Keratinocyte (primary cell): ENCODE measurements at regions not wholly inside any gene's neighbourhood (a gene's known extent, or its start where the extent isn't known, plus 50 kb on each side); places are given as distances from the start of the nearest gene placed in this dataset.
"Not testable (repeated sequence)": the region's sequence is repeated elsewhere in the genome, so short reads cannot be mapped to it uniquely, and the experiment has no call there.

Experiments used
- DNase-seq: peaks from one replicate; pipeline ENCODE4 v3.0.0-alpha.2; 2011; ENCODE audit warnings: low read depth, missing footprints, low spot score
- FAIRE-seq: peaks from 2 replicates; lab custom pipeline; 2011; peaks lifted over from hg19 to GRCh38; lab: Jason Lieb, UNC
- H2AFZ ChIP-seq: 2 replicates; pipeline ENCODE4 v1.6.0; 2012; ENCODE audit warnings: low read length, control low read depth, inconsistent platforms; ENCODE audit not compliant: control insufficient read depth
- H3K27ac ChIP-seq: 2 replicates; pipeline ENCODE4 v1.5.1; 2011; ENCODE audit warnings: low read length; ENCODE audit not compliant: control insufficient read depth, insufficient read depth
- H3K27me3 ChIP-seq: 3 replicates; pipeline ENCODE4 v1.6.0; 2011; ENCODE audit warnings: low read length; ENCODE audit not compliant: control insufficient read depth, insufficient read depth; ENCODE audit errors: extremely low read depth
- H3K36me3 ChIP-seq, 2 experiments: 2 replicates in 1 of 2; 3 replicates in 1 of 2; pipeline ENCODE4 v1.5.1; 2011; ENCODE audit warnings: low read length in 2 of 2, mild to moderate bottlenecking in 1 of 2; ENCODE audit not compliant: control insufficient read depth in 2 of 2, insufficient read depth in 2 of 2; ENCODE audit errors: extremely low read depth in 1 of 2
- H3K4me1 ChIP-seq: 3 replicates; pipeline ENCODE4 v1.5.1; 2011; ENCODE audit warnings: low read length; ENCODE audit not compliant: control insufficient read depth, insufficient read depth; ENCODE audit errors: extremely low read depth
- H3K4me2 ChIP-seq: 3 replicates; pipeline ENCODE4 v1.6.0; 2011; ENCODE audit warnings: low read depth, low read length; ENCODE audit not compliant: control insufficient read depth, insufficient read depth; ENCODE audit errors: extremely low read depth
- H3K4me3 ChIP-seq, 3 experiments: fragments of 200-600 bp in 1 of 3; sonication (generic) in 1 of 3; 2 replicates in 2 of 3; 3 replicates in 1 of 3; pipeline ENCODE4 v1.5.1; 2011 to 2016; ENCODE audit warnings: low read length in 3 of 3, mild to moderate bottlenecking in 3 of 3, control low read depth in 2 of 3, inconsistent platforms in 1 of 3, low read depth in 1 of 3, mixed read lengths in 1 of 3, mixed run types in 1 of 3, moderate library complexity in 1 of 3; ENCODE audit not compliant: control insufficient read depth in 2 of 3, insufficient read depth in 2 of 3; ENCODE audit errors: extremely low read depth in 1 of 3
- H3K79me2 ChIP-seq: 2 replicates; pipeline ENCODE4 v1.6.0; 2012; ENCODE audit warnings: low read length; ENCODE audit not compliant: control insufficient read depth, insufficient read depth
- H3K9ac ChIP-seq: 3 replicates; pipeline ENCODE4 v1.6.0; 2011; ENCODE audit warnings: low read length; ENCODE audit not compliant: control insufficient read depth, insufficient read depth; ENCODE audit errors: extremely low read depth
- H3K9me1 ChIP-seq: 3 replicates; pipeline ENCODE4 v1.6.0; 2011; ENCODE audit warnings: low read length; ENCODE audit not compliant: control insufficient read depth, insufficient read depth; ENCODE audit errors: extremely low read depth
- H3K9me3 ChIP-seq: 2 replicates; pipeline ENCODE4 v1.5.1; 2012; ENCODE audit warnings: low read depth, low read length; ENCODE audit not compliant: control insufficient read depth
- H4K20me1 ChIP-seq: 3 replicates; pipeline ENCODE4 v1.6.0; 2011; ENCODE audit warnings: low read length; ENCODE audit not compliant: control insufficient read depth, insufficient read depth; ENCODE audit errors: extremely low read depth
- EZH2 ChIP-seq: IDR thresholded peaks from one replicate; pipeline ENCODE4 v1.6.1; 2012; ENCODE audit warnings: inconsistent platforms, mild to moderate bottlenecking, low read length, moderate library complexity
- dilution Hi-C: fragments of 300-500 bp; cut with MboI; formaldehyde crosslinking; loops from one replicate; pipeline ENCODE4 v1.7.0; 2020; ENCODE audit warnings: low sequenced_read_pairs; ENCODE audit not compliant: extremely low pct_ligation_motif_present
- TF ChIP-seq, protein P1 (sequence below), 3 experiments: IDR thresholded peaks in 1 of 3; conservative IDR thresholded peaks in 1 of 3; optimal IDR thresholded peaks in 1 of 3; 2 replicates in 2 of 3; 3 replicates in 1 of 3; pipeline versions ENCODE3 to v1.5.1; 2011; ENCODE audit warnings: low read length in 3 of 3, mild to moderate bottlenecking in 3 of 3, moderate library complexity in 2 of 3, control low read depth in 1 of 3, inconsistent platforms in 1 of 3; ENCODE audit not compliant: insufficient read depth in 2 of 3; ENCODE audit errors: extremely low read depth in 1 of 3

- Histone ChIP-seq H3K9me1 (no peaks in the 10 kb centered on the region), H3K4me1 (no peaks in the 10 kb centered on the region)
Measured at GRCh38 chr5:30149526-30149925, 1044.0 kb upstream of the CDH6 start.

GRCh38 chr5:30147976-30148375 lies 1045.5 kb upstream of the CDH6 start:
- Histone ChIP-seq H3K36me3 (no peaks in the 10 kb centered on the region), H3K27ac (no peak overlapping the region), H3K9ac (no peak overlapping the region), H3K4me3 (no peak overlapping the region), H3K79me2 (no peaks in the 10 kb centered on the region), H4K20me1 (no peaks in the 10 kb centered on the region), H3K4me1 (no peaks in the 10 kb centered on the region), H3K4me2 (no peak overlapping the region), H3K9me3 (no peaks in the 10 kb centered on the region), H3K27me3 (no peaks in the 10 kb centered on the region), H3K9me1 (no peaks in the 10 kb centered on the region), H2AFZ (no peak overlapping the region)
- dilution Hi-C loops, result no loop called here
- DNase-seq (no peak), FAIRE-seq (no peak)
- TF ChIP-seq, protein P1, sequence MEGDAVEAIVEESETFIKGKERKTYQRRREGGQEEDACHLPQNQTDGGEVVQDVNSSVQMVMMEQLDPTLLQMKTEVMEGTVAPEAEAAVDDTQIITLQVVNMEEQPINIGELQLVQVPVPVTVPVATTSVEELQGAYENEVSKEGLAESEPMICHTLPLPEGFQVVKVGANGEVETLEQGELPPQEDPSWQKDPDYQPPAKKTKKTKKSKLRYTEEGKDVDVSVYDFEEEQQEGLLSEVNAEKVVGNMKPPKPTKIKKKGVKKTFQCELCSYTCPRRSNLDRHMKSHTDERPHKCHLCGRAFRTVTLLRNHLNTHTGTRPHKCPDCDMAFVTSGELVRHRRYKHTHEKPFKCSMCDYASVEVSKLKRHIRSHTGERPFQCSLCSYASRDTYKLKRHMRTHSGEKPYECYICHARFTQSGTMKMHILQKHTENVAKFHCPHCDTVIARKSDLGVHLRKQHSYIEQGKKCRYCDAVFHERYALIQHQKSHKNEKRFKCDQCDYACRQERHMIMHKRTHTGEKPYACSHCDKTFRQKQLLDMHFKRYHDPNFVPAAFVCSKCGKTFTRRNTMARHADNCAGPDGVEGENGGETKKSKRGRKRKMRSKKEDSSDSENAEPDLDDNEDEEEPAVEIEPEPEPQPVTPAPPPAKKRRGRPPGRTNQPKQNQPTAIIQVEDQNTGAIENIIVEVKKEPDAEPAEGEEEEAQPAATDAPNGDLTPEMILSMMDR (optimal IDR thresholded peaks at IDR 0.05 in 1 of 3, IDR thresholded peaks at IDR 0.05 in 1 of 3, conservative IDR thresholded peaks at IDR 0.05 in 1 of 3; ENCODE audit: extremely low read depth in 1 of 3, insufficient read depth in 2 of 3, low read length in 3 of 3), result no peak
- TF ChIP-seq EZH2, result no peak

More at GRCh38 chr5:30149526-30149925, 1044.0 kb upstream of the CDH6 start:
- Histone ChIP-seq H3K27me3 (no peaks in the 10 kb centered on the region), H3K4me2 (no peak overlapping the region), H3K9me3 (no peaks in the 10 kb centered on the region), H3K36me3 (no peaks in the 10 kb centered on the region), H4K20me1 (no peaks in the 10 kb centered on the region), H3K4me3 (no peak overlapping the region), H3K27ac (no peak overlapping the region), H3K79me2 (no peaks in the 10 kb centered on the region), H2AFZ (no peak overlapping the region), H3K9ac (no peak overlapping the region)
- no peak for DNase-seq
- TF ChIP-seq, protein P1 (optimal IDR thresholded peaks at IDR 0.05 in 1 of 3, IDR thresholded peaks at IDR 0.05 in 1 of 3, conservative IDR thresholded peaks at IDR 0.05 in 1 of 3; ENCODE audit: extremely low read depth in 1 of 3, insufficient read depth in 2 of 3, low read length in 3 of 3), result no peak
- TF ChIP-seq EZH2, result no peak
- no peak for FAIRE-seq
- dilution Hi-C loops, result no loop called here

- H3K79me2 ChIP-seq, H3K36me3 ChIP-seq, H3K9me3 ChIP-seq, H3K4me3 ChIP-seq, dilution Hi-C loops, H3K4me2 ChIP-seq, FAIRE-seq, H4K20me1 ChIP-seq, H3K27ac ChIP-seq, H2AFZ ChIP-seq, H3K9me1 ChIP-seq, H3K4me1 ChIP-seq, DNase-seq, H3K27me3 ChIP-seq, H3K9ac ChIP-seq: not testable (repeated sequence)
Measured at GRCh38 chr5:30144059-30144458, 1049.4 kb upstream of the CDH6 start.
